DMS79 (cell line): ENCODE measurements at regions not wholly inside any gene's neighbourhood (a gene's known extent, or its start where the extent isn't known, plus 50 kb on each side); places are given as distances from the start of the nearest gene placed in this dataset.

ENCODE experiments used
- DNase-seq: peaks from one replicate; lab custom pipeline; 2025; lab: John Stamatoyannopoulos, UW

DNA sequence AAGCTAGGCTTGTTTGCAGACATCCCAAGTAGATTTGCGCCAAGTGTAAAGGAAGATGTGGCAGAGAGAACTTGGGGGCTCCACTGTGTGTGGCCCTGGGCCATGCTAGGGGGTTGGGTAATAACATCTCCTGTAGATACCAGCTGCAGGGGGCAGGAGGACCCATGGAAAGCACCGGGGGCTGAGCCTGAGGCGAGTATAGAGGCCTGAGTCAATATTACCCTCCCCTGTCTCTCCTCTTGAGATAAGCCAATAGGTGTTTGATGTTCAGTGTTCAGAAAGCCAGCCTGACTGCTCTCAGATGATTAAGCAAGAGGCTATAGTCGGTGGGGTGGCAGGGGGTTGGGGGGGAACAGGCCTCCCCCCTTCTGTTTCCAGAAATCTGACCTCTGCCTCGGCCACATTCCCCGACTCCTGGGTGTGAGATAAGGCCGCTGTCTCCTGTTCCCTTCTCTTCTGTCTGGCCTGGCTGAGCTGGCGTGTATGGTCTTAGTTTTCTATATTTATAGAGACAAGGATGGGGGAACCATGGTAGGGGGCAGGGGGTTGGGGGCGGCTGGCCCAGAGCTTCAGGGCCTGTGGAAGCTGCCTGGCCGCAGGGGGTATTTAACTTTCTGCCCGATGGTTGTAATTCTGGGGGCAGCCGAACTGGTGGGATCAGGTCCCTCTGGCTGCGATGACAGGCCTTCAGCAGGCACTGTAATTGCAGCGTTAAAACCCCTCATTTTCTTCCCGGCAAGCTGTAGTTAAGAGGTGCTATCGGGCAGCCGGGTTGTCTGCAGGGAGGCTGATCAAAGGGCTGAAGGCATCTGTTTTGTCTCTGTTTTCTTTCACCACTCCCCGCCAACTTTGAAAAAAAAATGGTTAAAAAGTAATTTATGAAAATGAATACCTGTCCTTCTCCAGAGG, 292.0 kb downstream of the NSG2 start:
- DNase-seq: no peak

DNA sequence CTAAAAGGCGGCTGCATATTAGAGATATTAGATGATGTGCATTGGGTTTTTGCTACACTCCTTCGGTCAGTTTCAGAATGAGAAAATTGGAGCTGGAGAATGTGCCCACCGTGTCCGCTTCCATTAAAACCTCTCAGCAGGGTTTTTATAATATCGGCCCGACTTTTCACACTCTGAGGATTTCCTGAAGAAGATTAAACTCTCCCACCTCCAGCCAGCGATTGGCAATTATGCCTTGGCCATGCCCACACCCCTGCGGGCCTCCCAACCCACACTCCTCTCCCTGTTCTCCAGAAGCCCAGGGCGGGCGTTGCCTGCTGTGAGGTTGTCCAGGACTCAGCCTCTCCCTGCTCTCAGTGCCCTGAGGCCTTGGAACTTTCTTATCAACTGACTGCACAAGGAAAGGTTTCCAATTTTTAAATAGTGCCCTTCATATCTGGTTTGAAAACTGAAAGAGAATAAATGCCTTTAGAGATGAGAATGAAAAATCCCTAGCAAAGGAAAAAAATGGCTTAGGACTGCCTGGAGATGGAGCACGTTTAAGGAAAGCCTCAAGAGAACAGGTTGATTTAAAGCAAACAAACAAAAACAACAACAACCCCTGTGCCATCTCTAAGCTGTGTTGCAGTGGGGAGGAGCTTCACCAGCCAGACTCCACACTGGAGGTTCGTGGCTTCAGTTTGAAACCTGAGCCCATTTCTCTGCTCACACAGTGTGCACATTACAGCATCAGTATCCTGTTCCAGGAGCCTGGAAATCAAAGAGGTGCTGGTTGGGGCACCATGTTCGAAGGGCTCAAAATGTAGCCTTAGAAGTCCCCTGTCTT, 292.9 kb downstream of the NSG2 start:
- no peak for DNase-seq

DNA sequence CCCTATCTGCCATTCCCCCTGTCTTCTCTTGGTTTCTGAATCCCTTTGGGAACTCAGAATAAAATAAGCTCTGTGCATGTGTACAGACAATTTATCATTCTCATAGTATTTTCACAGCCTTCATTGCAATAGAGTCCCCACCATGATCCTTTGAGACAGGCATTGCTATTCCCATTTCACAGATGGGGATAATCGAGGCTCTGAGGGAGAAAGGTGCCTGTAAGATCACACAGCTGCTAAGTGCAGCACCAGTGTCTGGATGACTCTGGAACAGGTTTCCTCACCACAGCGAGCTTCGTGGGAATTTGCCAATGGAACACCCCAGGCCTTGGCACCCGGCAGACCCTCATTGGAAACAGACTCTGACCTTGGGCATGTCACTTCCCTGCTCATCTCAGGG, 293.6 kb downstream of the NSG2 start:
- DNase-seq: no peak

DNA sequence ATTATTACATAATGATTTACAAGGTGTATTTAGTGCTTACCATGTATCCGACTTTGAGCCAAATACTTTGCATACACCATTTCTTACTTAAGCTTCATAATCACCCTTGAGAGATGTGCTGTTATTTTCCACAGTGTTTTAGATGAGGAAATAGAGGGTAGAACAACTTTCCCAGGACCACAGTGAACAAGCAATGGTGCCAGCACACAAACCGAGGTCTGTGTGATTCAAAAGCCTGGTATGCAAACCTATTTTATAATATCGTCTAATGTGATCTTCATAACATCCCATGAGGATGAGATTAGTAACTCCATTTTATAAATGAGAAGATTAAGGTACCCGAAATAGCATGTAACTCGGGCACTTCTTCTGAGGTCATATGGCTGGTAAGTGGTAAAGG, 294.7 kb downstream of the NSG2 start:
- DNase-seq: no peak

DNA sequence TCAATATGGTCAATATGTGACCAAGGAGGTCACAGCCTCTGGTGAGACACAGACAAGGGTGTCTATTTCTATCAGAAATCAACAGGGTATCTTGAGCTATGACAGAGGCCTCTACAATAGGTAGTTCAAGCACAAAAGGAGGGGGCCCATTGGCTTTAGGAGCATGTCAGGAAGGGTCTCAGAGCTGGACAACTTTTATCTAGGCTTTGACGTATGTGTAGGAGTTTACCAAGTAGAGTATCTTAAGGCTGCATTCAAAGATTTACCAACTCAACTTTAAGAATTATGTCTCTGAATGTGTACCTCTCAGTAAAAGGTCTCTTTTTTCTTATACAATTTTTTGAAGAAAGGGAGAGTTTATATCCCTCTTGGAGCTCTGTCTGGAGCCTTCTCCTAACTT, 297.2 kb downstream of the NSG2 start:
- DNase-seq: no peak

DNA sequence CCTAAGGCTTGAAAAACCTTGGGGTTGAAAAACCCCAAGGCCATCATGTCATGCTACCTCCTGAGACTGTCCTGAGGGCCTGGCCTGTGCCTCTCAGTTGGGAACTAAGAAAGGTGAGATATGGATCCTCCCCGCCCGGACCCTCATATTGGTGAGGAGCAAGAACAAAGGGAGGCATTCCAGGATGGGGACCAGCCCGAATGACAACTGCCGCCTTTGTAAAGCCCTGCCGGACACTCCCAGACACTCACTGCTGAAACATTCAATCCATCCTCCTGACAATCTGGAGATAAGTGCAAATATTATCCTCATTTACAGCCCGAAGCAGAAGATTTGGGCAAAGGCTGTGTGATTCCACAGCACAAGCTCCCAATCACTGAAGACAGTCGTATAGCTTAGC, 298.3 kb downstream of the NSG2 start:
- no peak for DNase-seq

DNA sequence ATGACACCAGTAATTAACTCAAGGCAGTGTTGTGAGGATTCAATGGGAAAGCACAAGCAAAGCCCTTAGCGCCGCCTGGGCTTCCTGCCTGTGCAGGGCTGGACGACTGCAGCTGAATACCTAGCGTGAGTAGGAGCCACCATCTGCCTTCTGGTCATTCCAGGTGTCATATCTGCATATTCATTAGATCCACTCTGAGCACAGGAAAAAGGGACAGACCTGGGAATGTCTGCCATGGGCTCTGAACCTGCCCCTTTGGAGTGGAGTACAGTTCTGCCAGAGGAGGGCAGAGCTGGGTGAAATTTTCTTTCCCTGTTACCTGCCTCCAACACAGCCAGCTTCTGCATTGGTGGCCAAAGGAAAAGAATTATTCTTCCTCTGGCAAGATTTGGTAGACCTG, 298.8 kb downstream of the NSG2 start:
- no peak for DNase-seq

DNA sequence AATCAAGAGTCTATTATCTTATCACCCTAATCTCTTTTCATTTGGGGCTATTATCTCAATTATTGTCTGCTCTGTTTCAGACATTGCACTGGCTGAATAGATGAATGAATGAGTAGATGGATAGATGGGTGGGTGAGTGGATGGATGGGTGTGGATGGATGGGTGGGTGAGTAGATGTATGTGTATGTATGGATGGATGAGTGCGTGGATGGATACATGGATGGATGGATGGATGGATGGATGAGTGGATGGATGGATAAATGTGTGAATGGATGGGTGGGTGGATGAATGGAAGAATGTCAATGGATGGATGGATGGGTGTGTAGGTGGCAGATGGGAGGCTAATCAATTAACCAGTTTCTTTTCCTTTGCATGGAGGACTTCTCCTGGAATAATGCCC, 301.7 kb downstream of the NSG2 start:
- no peak for DNase-seq

DNA sequence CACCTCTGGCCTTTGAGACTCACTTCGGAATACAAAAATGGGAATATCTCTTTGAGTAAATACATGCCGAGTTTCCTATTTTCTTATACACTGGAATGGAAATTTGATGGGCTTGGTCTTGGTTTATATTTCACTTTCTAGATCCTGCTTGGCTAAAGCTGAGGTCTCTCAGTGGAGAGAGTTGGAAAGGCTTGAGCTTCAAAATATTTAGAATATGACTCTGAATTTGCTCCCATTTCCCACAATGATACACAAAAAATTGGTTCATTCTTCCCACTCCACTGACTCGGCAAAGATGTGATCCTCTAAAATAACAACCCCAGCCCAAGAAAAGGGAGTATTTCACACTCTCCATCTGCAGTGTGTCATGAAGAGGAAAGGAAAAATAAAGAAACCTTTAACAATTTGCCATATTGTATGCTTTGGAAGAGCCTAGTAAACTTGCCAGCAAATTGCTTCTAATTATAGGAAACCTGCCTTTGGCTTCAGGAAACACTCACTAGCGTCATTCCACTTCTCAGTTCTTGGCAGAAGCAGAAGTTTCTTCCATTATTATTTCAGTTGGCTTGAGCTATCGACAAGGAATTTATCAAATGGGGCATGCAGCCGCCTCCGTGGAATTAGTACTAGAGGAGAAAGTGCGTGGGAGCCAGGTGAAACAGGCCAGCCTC, 302.9 kb downstream of the NSG2 start:
- no peak for DNase-seq

DNA sequence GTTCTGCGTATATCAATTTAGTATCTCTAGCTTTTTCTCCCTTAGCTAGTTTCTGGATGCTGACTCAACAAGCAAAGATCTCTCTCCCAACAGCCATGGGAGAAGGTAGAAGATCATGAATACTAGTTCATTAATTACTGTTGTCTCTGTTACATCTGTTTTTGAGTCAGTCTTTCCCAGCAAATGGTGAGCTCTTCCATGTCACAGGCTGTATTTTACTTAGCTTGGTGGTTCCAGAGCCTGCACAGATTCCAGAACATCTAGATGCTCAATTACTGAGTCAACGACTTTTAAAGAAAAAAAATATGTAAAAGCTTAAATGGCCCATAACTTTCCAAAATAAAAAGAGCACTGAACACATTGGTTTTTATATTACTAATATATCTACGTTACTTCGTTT, 307.2 kb downstream of the NSG2 start:
- no peak for DNase-seq

DNA sequence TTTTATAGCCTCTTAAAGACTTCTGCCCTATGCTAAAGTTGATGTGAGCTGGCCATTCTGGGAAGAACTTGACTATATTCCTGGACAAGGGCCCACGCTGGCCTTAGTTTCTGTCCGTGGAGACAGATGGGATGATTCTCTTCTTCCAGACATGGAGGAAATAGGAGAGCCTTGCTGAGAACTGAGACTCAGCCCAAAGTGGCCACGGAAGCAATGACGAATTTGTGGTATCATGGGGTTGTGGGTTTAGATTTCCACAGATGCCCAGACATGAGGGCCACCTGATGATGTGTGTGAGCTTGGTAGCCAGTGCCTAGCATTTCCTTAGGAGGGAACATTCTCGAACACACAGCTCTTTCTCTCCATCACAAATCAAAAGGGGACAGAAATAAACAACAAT, 309.1 kb downstream of the NSG2 start:
- DNase-seq: no peak

DNA sequence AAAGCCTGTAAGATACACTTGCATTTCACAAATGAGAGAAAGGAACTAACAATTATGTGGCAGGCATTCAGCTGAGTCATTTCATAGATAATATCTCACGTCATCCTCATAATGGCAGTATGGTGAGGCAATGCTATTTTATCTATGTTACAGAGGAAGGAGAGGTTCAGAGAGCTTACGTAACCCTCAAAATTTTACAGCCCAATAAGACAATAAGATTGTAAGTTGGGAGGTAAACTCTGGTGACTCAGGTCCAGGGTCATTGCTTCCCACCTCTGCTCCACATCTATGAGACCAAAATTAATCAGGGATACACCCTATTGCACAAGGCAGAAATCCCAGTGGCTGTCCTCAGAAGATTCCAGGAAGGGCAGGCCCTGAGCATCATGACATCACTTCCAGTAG, 309.7 kb downstream of the NSG2 start:
- DNase-seq: no peak

DNA sequence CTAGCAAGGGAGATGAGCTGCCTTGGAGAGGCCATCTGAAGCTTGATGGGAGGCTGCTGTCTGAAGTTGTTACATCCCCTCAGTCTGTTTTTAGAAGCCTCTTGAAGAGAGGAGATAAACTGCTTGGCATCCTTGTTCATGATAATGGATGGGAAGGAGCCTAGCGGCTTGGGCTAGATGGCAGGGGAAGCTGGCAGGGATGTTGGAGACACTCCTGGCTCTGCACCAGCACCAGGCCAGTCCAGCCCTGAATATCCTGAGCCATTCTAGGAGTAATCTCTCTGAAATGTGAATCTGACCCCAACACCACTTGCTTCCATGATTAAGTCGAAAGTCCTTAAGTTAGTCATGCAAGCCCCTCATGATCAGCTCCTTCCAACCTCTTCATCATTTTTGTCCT, 310.5 kb downstream of the NSG2 start:
- no peak for DNase-seq

DNA sequence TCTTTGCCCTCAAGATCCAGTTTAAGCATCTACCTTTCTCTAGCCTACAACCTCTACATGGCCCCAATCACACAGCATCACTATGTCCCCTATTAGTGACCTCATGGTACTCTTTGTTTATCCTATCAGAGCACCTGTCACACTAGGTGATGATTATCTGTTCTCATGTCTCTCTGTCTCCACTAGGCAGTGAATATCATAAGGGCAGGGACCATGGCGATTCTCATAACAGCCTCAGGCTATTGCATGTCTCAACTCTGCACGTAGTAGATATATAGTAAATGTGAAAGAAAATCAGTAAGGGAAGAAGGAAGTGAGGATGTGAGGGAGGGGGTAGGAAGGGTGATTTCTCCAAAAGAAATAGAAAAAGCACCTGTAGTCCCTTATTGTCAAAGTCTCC, 311.0 kb downstream of the NSG2 start:
- no peak for DNase-seq

DNA sequence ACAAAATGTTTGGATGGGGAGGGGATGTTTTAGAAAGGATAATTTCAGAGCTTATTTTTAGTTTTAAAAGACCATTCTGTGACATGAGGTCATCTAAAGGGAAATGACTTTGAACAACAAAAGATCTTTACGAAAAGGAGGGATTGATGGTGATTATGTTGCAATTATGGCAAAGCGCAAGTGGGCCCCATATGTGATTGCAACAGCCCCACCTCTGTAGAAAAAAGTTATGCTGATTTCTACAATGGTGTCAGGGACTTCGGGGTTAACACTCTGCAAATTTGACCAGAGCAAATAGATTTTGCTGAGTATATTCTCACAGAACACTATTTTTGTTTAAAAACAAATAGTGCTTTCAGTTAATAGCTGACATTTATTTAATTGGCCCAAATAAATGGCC, 312.8 kb downstream of the NSG2 start:
- no peak for DNase-seq

DNA sequence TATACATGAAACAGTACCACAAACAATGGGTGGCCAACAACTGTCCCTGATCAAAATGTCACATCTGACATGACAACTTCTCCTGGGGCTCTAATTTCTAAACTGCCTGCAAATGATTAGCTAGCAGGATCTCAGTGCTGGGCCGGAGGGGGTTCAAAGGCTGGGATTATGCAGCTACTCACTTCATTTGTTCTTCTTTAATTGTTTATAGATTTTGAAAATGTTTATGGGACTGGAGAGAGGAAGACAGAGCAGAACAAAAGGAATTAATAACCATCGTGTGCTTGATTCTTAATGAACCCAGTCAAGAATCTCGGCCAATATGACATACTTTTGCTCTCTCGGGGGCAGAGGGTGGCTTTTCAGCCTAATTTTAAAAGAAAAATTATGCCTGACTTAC, 313.6 kb downstream of the NSG2 start:
- no peak for DNase-seq

DNA sequence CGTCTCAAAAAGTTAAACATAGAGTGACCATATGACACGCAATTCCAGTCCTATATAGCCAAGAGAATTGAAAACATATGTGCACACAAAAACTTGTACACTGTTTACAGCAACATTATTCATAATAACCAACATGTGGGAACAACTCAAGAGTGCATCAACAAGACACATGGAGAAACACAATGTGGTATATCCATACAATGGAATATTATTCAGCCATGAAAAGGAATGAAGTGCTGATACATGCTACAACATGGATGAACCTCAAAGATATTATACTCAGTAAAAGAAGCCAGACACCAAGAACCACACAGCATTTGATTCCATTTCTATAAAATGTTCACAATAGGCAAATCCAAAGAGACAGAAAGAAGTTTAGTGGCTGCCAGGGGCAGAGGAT, 317.0 kb downstream of the NSG2 start:
- DNase-seq: no peak

DNA sequence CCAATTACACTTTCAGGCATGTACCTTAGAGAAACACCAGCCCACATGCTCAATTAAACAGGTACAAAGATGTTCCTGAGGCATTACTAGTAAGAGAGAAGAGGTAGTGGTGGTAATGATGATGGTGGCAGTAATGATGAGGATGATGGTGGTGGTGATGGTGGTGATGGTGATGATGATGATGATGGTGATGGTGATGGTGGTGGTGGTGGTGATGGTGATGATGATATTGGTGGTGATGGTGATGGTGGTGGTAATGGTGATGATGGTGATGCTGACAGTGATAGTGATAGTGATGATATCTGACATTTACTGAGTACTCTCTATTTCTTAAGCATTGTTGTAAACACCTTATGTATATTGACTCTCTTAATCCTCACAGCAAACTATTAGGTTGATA, 318.4 kb downstream of the NSG2 start:
- no peak for DNase-seq

DNA sequence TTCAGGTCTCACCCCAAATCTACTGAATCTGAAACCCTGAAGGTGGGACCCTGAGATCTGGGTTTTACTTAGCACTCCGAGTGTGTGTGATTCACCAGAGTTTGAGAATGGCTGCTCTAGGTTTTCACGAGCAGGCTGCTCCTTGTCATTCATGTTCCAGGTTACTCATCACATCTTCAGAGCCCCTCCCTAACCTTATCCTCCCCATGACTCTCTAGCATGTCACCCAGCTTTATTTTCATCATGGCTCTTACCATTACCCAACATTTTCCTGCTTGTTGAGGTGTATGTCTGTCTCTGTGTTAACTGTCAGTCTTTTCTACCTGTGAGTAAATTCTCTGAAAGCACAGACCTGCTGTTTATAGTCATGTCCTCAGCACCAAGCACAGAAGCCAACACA, 319.2 kb downstream of the NSG2 start:
- no peak for DNase-seq

DNA sequence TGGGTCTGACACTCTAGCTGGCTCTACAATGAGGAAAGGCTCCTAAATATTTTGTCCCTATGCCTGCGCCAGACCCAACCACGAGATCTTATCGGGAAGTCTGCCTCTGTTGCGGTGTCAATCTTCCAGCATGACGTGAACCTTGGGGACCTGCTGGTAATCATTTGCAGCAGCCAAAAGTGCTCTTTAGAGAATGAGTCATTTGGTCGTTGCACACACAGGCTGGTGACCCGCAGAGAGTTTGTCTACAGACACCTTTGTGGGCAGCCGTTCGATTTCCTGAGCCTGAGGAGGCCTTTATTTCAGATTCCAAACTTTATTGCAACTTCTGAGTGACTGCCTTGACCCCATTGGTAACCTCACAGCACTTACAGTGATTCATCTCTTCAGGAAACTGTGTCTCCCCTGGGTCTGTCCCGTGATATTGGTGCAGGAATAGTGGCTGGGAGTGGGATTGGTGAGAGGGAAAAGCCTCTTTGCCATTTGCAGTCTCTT, 326.1 kb downstream of the NSG2 start:
- no peak for DNase-seq

DNA sequence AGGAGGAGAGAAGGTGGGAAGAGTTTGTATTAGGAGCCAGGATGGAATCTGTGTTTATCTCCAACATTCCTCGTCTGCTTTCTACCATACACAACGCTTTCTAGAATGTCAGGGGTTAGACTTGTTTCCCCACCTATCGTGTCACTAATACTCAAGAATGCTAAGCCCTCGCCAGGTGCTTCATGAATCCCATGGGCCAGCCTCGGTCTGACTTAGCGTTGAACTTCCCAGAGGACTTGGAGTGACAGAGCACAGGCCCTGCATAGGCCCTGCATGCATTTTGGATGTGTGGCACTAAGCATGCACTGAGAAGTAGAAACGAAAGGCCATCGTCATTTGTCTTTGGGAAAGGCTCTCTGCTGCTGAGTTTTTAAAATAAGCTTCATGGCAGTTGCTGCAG, 328.7 kb downstream of the NSG2 start:
- DNase-seq: no peak

DNA sequence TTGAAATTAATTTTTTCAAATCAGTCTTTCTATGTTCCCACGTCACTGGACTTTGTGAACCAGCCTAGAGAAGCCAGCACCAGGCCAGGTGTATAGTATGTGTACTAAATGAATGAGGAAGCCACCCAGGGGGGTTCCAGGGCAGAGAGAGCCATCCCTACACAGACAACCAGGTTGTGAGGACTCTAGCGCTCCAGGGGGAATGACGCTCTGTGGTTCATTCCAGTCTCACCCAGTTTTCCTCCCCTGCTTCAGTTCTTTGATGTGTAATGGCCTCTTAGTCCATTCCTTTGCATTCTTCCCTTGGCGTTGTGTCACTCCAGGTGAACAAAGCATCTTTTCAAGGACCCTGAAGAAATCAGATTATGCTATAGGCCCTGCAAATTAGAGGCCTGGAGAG, 330.6 kb downstream of the NSG2 start:
- no peak for DNase-seq
